ENCODE measurements at regions not wholly inside any gene's neighbourhood (a gene's known extent, or its start where the extent isn't known, plus 50 kb on each side); places are given as distances from the start of the nearest gene placed in this dataset.

DNA sequence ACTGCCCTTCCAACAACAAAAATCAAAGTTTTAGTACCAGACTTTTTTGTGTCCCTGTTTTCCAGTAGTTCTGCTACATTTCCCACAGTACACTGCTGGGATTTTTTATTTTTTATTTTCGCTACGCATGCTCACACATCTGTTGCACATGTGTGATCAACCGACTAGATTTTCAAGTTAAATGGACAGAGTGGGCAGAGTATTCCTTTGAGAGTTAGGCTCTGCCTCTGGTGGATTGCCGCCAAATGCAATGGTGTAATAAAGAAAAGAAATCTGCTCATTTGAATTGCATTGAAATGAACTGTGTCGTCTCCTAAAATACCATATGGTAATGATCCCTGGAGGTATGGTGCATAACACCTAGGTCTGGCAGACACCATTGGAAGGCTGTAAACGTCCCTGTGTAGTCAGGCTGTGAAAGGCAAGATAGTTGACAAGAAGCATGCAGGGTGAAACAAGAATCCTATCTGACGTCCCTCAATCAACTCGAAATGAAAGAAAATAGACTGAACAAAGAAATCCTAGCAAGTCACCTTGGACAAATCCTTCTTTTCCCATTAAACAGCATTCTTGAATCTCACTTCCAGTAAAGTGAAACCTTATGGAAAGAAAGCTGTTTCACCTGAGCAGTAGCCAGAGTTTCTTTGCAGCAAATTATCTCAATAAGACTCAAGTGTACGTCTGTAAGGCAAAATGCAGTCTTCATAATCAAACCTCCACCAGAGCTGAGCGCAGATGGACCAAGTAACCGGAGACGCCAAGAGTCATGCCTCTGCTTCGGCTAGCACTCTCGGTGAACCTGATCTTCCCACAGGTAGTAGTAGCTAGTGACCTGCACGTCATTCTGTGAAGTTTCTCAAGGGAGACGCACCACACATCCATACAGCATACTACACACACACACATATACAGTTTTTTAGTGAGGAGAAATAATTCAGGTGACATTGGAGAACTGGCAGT lies 357.3 kb downstream of the CRPPA start:
- peaks cover 35% of the 10 kb centered on the region for H3K4me1 ChIP-seq
- intact Hi-C loops (cut with DNase I) = no loop called here

DNA sequence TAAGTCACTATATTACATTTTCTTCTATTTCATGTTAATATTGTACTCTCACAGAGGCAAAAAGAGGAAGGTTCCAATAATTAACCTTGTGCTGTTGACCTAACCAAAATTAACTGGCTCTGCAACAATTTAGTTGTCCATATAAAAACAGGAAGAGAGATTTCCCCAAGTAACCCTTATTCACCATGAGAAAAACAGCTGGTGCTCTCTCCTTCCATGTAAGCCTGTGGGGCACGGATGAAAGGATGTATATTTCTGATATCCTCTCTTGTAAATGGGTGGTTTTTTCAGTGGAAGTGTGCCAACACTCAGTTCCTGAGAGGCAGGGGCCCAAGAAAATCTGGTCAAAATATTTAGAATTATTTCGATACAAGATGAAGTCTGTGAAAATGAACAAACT lies 358.1 kb downstream of the CRPPA start:
- H3K36me3 ChIP-seq = no peaks in the 10 kb centered on the region
- H3K4me3 ChIP-seq = no peak overlapping the region
- intact Hi-C loops (cut with DNase I) = no loop called here
- no peak for DNase-seq (ENCODE audit: extremely low spot score in 2 of 2)
- no peak overlapping the region for H3K27ac ChIP-seq
- TF ChIP-seq POLR2AphosphoS5 (IDR thresholded peaks at IDR 0.05; ENCODE audit: insufficient read depth in 1 of 2, low read depth in 1 of 2) (peak in 1 of 2 donors; percentile 14), CTCF (IDR thresholded peaks at IDR 0.05) (no peak), POLR2A (IDR thresholded peaks at IDR 0.05) (no peak)
- H3K9me3 ChIP-seq = no peaks in the 10 kb centered on the region
- peaks cover 35% of the 10 kb centered on the region for H3K4me1 ChIP-seq
- H3K27me3 ChIP-seq = no peaks in the 10 kb centered on the region

More for the DNA sequence above, 357.3 kb downstream of the CRPPA start:
- no peak overlapping the region for H3K4me3 ChIP-seq
- no peaks in the 10 kb centered on the region for H3K27me3 ChIP-seq
- no peaks in the 10 kb centered on the region for H3K36me3 ChIP-seq
- no peak for DNase-seq (ENCODE audit: extremely low spot score in 2 of 2)
- H3K9me3 ChIP-seq = no peaks in the 10 kb centered on the region
- TF ChIP-seq POLR2A (IDR thresholded peaks at IDR 0.05) (no peak), POLR2AphosphoS5 (IDR thresholded peaks at IDR 0.05; ENCODE audit: insufficient read depth in 1 of 2, low read depth in 1 of 2) (no peak), CTCF (IDR thresholded peaks at IDR 0.05) (no peak)
- no peak overlapping the region for H3K27ac ChIP-seq

- peaks cover 28% of the 10 kb centered on the region for H3K4me1 ChIP-seq
- H3K27me3 ChIP-seq = no peaks in the 10 kb centered on the region
- intact Hi-C loops (cut with DNase I) = no loop called here
- H3K27ac ChIP-seq = no peak overlapping the region
- H3K4me3 ChIP-seq = no peak overlapping the region
- no peak for TF ChIP-seq POLR2A (IDR thresholded peaks at IDR 0.05)
- no peak for TF ChIP-seq POLR2AphosphoS5 (IDR thresholded peaks at IDR 0.05; ENCODE audit: insufficient read depth in 1 of 2, low read depth in 1 of 2)
- TF ChIP-seq CTCF (IDR thresholded peaks at IDR 0.05) = no peak
- no peak for DNase-seq (ENCODE audit: extremely low spot score in 2 of 2)
- H3K9me3 ChIP-seq = no peaks in the 10 kb centered on the region
- no peaks in the 10 kb centered on the region for H3K36me3 ChIP-seq
These were observed 359.1 kb downstream of the CRPPA start for GRCh38 chr7:16062269-16062668.

DNA sequence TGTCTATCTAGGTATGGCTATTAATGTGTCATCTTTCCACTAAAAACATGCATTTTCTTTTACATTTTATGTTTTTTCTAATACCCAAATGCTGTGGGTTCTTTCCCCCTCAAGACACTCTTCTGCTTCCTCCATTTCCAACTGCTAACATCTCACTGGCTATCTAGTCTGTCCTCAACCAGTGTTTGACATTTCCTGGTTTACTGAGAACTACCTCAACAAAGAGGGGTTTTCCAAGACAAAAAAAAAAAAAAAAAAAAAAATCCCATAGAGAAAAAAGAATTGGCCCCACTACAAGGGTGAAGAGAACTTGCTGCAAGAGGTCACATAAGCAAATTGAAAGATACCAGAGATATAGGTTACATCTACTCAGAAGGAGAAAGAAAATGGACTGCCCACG lies 359.7 kb downstream of the CRPPA start:
- Histone ChIP-seq H3K36me3 (no peaks in the 10 kb centered on the region), H3K4me3 (no peak overlapping the region), H3K27ac (no peak overlapping the region), H3K4me1 (peaks cover 21% of the 10 kb centered on the region), H3K9me3 (no peaks in the 10 kb centered on the region), H3K27me3 (no peaks in the 10 kb centered on the region)
- TF ChIP-seq POLR2AphosphoS5 (IDR thresholded peaks at IDR 0.05; ENCODE audit: insufficient read depth in 1 of 2, low read depth in 1 of 2) (no peak), POLR2A (IDR thresholded peaks at IDR 0.05) (no peak), CTCF (IDR thresholded peaks at IDR 0.05) (no peak)
- intact Hi-C loops (cut with DNase I) = no loop called here
- DNase-seq (ENCODE audit: extremely low spot score in 2 of 2) = no peak

- Histone ChIP-seq H3K36me3 (no peaks in the 10 kb centered on the region), H3K4me3 (no peak overlapping the region), H3K4me1 (peaks cover 15% of the 10 kb centered on the region), H3K27ac (no peak overlapping the region), H3K27me3 (no peaks in the 10 kb centered on the region), H3K9me3 (no peaks in the 10 kb centered on the region)
- intact Hi-C loops (cut with DNase I) = no loop called here
- no peak for TF ChIP-seq POLR2A (IDR thresholded peaks at IDR 0.05)
- TF ChIP-seq POLR2AphosphoS5 (IDR thresholded peaks at IDR 0.05; ENCODE audit: insufficient read depth in 1 of 2, low read depth in 1 of 2) = no peak
- no peak for TF ChIP-seq CTCF (IDR thresholded peaks at IDR 0.05)
- no peak for DNase-seq (ENCODE audit: extremely low spot score in 2 of 2)
These were observed 360.3 kb downstream of the CRPPA start for GRCh38 chr7:16061011-16061410.

Measured in vagina (tissue), 2 donors.